AML-193 (cell line): ENCODE measurements at regions not wholly inside any gene's neighbourhood (a gene's known extent, or its start where the extent isn't known, plus 50 kb on each side); places are given as distances from the start of the nearest gene placed in this dataset.

Experiments used
- DNase-seq, 2 experiments: peaks; one replicate each; lab custom pipeline; 2025; lab: John Stamatoyannopoulos, UW

DNA sequence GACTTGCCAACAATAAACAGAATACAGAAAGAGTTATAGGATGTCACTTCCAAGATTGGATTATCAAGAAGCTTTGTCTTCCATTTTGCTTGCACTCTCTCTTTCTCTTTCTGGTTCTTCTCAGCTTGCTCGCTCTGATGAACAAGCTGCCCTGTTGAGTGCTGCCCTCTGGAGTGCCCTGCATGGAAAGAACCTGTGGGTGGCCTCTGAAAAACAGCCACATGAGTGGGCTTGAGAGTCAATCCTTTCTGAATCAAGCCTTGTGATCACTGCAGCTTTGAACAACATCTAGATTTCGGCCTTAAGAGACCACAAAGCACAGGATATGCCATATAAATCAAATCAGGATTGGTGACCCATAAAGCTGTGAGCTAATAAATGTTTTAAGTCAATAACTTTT, 185.1 kb downstream of the KIF2B start:
- DNase-seq: no peak

DNA sequence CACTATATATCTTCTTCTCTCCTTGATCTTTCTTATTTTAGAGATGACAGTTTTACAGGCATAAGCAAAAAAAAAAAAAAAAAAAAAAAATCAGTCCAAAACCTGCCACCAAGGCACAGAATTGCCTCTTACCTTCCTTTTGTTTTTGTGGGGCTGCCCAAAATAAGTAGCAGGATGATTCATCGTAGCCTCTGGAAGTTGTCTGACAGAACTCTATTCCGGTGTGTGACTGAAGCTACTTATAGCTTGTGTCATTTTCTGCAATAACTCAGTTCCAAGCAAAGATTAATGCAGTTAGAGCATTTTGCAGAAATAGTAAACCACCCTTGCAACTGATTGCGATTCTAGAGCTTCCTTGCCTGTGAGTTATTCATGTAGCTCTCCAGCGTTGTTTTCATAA, 186.8 kb downstream of the KIF2B start:
- DNase-seq: no peak

DNA sequence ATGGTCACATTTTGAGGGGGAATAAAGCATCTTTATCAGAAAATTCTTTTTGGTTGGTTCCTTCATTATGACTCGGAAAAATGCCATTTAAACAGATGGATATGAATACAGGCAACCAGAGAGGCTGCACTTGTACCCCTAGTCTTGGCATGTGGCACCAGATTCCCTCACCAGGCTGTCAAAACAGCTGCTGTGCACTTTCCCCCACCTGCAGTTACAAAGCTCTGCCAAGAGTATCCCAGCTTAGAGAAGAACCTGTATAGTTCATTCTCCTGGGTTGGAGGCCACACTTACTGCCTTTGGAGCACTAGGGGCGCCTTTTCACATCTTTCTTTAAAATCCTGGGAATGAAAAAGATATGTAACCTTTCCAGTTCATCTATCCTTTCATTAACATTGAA, 190.3 kb downstream of the KIF2B start:
- DNase-seq: no peak

DNA sequence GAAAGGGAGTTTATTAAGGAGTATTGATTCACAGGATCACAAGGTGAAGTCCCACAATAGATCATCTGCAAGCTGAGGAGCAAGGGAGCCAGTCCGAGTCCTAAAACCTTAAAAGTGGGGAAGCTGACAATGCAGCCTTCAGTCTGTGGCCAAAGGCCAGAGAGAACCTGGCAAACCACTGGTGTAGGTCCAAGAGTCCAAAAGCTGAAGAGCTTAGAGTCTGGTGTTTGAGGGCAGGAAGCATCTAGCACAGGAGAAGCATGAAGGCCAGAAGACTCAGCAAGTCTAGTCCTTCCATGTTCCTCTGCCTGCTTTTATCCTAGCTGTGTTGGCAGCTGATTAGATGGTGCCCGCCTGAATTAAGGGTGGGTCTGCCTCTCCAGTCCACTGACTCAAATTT, 193.0 kb downstream of the KIF2B start:
- no peak for DNase-seq

DNA sequence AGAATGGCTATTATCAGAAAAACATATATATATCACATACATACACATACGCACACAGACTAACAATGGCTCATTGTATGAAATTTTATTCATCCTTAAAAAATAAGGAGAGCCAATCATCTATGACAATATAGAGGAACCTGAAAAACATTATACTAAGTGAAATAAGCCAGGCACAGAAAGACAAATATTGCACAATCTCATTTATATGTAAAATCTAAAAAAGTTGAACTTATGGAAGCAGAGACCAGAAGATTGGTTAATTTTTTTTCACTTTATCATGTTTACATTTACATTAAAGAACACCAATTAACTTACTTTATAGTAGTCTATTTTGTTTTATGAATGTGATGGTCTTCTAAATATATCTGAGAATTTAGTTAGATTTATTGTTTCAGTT, 198.7 kb downstream of the KIF2B start:
- DNase-seq: no peak

DNA sequence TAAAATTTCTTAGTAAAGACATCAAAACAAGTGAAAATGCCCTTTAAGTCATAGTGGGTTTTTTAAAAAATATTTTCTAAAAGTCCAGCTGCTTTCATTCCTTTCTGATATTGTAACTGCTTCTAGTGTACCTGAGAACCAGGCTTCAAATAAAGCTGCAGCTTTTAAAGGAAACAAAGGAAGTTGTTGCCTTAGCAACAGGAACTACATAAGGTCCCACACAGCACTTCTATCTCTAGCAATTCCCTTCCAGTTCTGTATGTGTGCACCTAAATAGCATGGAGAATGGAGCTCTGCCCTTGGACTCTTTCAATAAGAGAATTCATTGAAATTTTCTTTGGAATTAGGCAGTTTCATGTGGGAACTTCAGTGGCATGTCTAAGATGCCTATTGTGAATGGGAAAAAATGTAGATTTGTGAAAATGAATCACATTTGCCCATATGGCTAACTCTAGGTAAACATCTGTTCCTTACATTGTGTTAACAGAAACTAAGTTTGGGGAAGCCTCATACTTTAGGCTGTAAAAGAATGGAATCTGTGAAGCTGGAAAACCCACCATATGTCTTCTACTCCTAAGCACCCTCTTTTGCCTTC, 206.4 kb downstream of the KIF2B start:
- no peak for DNase-seq

DNA sequence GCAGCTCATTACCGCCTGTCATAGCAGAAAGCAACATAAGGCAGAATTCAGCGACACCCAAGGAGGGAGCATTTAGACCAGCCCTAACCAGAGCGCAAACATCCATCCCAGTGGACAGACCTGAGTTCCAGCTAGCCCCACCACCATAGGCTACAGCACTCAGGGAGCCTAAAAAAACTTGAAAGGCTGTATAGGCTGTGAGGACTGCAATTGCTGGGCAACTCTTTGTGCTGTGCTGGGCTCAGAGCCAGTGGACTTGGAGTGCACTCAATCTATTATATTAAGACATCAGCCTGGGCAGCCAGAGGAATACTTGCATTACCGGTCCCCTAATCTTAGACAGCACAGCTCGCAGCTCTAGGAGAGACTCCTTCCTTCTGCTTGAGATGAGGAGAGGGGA, 207.3 kb downstream of the KIF2B start:
- no peak for DNase-seq

DNA sequence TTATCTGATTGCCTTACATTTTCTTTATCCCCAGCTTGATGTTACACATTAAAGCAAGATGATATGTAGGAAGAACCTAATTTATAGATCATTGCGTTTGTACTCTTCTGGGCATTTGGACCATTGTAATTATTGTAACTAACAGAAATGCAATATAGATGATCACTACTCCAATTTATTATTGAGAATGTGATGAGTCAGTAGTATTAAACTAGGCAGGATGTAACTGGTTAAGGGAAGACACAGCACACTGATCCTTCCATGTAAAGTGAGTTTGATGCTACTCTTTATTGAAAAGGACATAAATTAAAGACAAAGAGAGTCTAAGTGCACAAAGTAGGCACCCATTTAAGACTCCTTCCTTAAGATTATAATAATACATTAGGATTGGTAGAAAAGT, 223.8 kb downstream of the KIF2B start:
- DNase-seq: no peak

DNA sequence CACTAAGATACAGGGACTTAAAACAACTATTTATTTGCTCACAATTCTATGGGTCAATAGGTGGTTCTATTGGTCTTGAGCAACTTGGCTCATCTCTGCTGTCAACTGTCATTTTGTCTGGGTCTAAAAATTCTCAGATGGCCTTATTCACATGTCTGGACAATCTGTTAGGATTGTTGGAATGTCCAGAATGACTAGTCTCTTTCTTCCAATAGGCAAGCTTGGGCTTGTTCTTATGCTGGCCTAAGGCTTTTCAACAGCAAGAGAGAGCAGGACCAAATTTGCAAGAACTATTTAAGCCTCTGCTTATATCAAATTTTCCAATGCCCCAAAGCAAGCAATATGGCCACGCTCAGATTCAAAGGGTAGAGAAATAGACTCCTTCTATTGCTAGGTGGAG, 240.9 kb downstream of the KIF2B start:
- DNase-seq: no peak

DNA sequence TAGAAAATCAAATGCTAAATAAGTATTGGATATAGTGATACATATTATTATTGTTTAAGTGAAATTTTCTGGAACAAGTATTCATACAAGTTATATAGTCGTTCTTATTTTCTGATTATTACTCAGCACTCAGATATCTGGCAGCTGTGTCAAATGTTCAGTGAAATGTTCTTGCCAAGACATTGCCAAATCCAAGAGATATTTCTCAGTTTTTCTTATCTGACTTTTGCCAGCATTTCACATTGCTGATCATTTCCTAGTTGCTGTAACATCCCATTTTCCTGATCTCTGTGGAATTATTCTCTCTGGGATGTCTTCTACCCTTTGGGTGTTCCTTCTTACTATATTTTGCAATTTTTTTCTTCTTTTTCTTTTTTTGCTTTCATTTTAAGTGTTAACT, 262.3 kb downstream of the KIF2B start:
- DNase-seq: no peak

DNA sequence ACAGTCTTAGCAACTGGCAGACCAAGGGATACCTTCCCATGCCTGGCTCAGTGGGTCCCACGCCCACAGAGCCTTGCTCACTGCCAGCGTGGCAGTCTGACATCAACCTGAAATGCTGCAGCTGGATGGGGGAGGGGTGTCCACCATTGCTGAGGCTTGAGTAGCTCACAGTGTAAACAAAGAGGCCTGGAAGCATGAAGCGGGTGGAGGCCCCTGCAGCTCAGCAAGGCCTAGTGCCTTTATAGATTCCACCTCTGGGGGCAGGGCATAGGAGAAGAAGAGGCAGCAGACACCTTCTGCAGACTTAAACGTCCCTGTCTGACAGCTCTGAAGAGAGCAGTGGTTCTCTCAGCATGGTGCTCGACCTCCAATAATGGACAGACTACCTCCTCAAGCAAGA, 263.2 kb downstream of the KIF2B start:
- DNase-seq: no peak

DNA sequence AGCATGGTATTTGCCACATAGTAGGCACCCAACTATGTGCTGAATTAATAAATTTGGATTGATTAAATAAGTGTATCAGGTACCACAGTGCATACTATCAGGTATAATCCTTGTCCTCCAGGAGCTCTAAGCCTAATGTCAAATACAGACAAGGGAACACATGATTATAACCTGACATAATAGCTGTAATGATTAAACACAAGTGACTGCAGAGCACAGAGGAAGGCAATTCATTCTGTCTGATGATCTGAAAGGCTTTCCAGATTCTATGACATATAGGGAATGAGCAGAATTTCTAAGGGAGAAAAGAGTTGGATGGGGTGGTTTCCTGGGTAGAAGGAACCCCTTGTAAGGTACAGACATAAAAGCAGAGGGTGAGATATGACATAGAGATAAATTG, 273.5 kb downstream of the KIF2B start:
- DNase-seq: no peak

DNA sequence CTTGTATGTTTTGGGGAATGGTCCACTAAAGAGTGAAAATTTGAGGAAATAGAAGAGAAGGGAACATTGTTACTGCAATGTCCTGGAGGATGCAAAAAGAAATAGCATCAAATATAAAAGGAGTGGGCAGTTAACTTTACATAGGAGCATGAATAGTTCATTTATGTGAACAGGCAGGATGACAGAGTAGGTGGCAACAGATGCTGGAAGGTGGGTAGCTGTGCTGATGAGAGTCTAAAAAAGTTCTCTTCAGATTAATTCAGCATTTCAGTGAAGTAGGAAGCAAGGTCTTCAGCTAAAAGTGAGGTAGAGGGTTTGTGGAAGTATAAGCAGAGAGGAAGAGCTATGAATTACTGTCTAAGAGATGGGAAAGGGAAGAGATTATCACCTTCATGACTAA, 276.5 kb downstream of the KIF2B start:
- DNase-seq: no peak

DNA sequence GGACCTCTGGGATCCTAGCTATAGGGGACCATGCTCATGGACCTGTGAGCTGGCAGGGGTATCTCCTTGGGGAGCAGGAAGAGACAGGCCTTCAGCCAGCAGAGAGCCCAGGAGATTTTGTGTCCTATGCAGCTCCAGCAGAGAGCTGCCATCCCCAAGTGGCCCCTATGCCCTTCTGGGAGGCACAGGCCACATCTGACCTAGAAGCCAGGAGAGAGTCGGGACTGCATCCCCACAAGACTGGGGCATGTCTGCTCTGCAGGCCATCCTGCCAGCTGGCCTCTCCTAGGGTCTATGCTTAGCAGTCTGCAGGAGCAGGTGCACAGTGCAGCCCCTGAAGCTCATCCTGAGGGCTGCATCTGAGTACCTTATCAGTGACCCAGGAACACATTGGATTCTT, 279.5 kb downstream of the KIF2B start:
- DNase-seq: no peak

DNA sequence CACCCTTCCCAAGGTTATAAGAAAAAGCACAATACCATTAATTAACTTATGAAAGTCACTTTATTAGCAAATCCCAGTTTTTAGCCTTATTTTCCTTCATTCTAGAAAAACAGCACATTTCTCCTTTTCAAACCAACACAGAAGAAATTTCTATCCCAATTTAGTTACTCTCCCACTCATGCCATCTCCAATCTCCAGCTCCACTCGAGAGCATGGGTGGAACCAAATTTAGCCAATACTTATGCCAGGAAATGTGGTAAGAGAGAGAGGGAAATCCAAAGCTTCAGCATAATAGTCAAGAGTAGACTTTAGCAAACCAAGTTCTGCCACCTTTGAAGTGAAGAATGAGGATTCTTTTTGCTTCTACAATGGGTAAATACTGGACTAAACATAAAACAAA, 288.8 kb downstream of the KIF2B start:
- DNase-seq: no peak

DNA sequence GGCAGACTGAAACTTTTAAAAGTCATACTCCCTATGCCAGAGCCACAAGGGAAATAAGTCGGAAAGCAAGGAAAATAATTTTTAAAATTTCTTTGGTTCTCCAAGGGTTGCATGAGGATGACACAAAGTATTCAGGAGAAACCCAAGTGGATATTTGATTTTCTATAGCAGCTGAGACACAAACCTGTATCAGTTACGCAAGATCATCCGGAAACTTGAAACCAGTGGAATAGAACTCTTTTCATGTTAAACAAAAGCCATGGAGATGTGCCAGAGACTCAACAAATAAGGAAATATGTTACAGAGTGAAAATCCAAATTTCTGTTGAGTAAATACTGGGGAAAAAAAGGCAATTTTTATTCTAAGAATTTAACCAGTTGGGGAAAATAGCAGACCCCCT, 294.7 kb downstream of the KIF2B start:
- DNase-seq: no peak

DNA sequence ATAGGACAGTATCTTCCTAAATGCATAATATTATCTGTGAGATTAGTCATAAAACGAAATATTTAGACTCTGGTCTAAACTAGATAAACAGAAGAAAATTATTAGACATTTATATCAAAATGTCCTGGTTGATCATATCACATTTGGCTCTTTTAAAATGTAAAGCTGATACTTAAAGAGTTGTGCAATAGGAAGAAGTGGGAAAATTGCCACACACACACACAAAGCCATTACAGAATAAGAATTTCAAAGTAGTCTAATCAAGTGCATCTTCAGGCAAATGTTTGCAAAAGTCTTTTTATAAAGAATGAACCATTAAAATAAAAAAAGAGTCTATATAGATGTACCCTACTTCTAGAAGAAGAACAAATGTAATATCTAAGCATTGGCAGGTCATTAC, 301.7 kb downstream of the KIF2B start:
- no peak for DNase-seq

DNA sequence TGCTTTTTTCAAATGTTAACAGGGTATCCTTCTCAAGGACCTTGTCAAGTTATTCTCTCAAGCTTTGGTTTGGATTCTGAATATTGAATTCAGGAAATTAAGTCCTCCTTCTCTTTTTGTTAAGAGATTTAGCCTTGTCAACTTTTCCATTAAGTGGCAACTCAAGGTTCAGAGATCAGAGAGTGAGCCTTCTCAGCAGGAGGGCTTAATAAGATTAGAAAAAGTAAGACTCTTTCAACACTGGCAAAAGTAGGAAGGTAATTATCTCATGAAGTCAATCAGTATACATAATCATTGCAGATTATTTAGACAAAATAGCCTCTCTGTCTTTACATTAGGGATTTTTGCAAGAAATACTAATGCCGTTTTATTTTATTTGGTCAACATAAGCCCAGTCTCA, 330.7 kb downstream of the KIF2B start:
- no peak for DNase-seq

DNA sequence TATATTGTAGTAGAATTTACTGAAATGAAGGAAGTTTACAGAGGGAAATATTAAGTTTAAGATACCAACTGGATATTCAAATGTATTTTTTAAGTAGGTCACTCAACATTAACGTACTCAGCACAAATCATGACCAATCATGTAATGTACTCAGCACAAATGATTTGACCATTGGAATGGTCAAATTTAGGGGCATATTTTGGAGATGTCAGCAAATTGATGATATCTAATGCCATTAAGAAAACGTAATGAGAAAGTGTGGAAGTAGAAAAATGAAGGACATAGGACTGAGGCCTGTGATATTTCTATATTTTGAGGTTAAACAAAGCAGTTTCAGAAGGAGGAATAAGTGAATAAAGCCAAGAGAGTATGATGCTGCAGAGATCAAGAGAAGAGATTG, 334.8 kb downstream of the KIF2B start:
- no peak for DNase-seq

DNA sequence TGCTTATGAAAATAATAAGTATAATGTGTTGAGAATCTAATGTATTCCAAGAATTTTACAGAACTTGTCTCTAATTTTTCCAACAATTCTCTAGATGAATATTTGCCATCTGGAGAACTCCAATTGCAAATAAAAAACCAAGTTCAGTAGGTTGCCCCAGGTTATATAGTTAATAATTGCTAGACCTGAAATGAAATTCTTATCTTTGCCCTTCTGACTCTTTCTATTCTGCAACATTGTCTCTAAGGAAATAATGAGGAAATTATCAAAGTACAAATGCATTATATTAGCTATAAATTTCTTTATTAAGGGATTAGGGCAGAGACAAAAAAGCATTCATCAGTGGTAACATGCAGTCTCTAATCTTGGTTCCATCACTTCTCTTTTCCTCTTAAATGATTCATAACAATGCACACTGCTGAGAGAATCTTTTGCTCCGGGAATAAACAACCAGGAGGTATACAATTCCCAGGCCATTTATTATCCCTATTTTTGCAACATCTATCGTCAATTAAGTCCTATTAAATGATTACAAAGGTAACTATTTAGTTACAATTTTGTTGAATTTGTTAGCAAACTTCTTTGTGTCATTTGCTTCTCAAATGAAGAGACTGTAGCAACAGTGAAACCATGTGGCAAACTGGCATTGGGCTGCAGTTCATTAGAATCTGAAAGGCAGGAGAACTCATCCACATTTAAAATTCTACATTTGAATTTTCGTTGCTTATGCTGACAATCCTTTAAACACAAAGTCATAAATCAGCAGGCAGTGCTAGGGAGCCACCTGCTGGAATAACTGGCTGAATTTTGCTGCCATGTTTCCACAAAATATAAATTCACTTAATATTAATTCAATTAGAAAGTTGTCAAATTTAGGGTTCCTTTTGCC, 349.6 kb downstream of the KIF2B start:
- peak in 1 of 2 experiments; percentile 25 for DNase-seq

DNA sequence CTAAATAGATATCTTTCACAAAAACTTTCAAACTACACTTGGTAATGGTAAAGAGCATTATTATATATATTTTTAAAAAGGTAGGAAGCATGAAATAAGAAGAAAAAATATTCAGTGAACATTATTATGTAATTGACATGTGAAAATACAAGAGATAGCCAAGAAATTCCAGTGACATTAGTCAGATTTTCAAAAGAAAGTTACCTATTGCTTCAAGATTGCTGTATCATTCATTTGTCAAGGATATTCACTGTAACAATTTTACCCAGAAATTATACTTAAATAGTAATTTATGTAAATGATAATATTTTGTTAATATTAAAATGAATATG, 350.2 kb downstream of the KIF2B start:
- no peak for DNase-seq

DNA sequence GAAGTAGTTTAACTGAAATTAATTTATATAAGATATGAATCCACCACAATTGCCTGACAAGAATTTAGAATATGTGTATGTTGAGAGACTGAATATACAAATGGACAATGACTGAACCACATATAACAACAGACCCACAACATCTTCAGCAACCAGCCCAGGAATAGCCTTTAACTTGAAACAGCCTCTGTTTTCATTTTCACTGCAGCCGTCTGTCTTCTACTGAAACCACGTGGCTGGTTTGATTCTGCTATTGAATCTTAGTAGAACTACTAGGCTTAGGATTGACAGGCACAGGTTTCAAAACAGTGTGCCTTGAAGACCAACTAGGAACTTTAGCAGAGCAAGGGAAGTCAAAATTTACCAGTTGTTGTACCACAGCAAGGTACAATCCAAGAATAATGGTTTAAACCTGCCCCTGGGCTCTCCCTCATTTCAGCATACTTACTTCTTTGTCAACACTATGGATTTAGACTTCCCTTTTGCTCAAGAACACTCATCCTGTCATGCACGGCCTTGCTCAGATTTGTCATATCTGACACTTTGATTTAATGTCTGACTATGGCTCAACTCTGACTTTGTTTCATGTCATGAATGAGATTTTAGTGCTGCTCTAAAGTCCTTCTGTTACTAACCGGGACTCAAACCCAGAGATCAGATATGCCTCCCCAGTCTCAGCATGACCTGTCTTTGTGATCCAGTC, 355.0 kb downstream of the KIF2B start:
- DNase-seq: no peak

DNA sequence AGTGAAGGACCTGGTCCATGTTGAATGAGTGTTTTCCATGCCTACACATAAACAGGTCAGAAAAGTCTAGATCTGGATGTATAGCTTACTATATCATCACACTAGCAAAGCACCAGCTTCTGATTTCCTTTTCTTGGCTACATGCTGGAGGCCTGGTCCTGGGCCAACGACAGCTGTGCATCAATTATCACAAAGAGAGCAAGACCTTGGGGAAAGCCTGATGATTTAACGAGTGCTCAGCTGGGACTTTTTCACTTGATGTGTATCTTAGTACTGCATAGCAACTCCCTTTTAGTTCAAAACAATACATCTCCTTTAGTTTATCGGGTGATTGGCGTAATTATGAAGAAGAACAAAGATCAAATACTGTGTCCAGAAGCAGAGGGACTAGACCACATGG, 358.2 kb downstream of the KIF2B start:
- no peak for DNase-seq
